ENCODE measurements at regions not wholly inside any gene's neighbourhood (a gene's known extent, or its start where the extent isn't known, plus 50 kb on each side); places are given as distances from the start of the nearest gene placed in this dataset.

DNA sequence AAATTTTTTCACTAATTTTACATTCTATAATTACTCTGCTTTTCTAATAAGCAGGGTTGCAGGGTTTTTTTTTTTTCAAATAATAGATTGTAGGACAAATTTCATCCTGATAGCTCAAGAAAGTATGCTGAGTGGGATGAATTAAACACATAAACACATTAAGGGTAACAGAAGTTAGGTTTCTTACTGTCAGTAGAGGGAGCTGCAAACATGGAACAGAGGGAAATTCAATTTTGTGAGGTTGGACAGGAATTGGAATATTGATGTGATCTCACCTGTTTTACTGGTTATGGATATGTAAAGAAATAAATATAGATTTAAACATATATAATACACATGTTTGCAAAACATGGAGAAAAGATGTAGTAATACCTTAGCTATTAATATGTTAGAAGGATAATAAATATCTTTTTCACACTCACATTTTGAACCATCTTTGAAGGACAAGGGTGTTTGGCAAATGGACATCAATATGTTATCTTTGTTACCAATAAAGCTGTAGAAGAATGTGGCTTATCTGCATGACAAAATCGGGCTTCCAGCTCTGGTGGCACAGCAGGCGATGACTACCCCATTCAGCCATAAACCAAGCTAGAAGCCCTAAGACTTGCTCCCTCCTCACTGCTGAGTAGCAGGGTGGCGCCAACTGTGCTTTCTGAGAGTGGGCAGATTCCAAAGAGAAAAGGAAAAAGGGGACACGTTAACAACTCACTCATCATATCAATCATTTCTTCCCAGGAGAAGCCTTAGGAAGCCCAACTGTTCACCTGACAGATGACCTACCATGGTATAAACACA lies 1257.4 kb downstream of the GATA3 start:
- TF ChIP-seq, protein P1, sequence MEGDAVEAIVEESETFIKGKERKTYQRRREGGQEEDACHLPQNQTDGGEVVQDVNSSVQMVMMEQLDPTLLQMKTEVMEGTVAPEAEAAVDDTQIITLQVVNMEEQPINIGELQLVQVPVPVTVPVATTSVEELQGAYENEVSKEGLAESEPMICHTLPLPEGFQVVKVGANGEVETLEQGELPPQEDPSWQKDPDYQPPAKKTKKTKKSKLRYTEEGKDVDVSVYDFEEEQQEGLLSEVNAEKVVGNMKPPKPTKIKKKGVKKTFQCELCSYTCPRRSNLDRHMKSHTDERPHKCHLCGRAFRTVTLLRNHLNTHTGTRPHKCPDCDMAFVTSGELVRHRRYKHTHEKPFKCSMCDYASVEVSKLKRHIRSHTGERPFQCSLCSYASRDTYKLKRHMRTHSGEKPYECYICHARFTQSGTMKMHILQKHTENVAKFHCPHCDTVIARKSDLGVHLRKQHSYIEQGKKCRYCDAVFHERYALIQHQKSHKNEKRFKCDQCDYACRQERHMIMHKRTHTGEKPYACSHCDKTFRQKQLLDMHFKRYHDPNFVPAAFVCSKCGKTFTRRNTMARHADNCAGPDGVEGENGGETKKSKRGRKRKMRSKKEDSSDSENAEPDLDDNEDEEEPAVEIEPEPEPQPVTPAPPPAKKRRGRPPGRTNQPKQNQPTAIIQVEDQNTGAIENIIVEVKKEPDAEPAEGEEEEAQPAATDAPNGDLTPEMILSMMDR (IDR thresholded peaks at IDR 0.05; ENCODE audit: low read depth, low read length, poor library complexity, severe bottlenecking), result no peak
- no peak for TF ChIP-seq EZH2phosphoT487 (IDR thresholded peaks at IDR 0.05; ENCODE audit: borderline replicate concordance, low read length)

All from DOHH2 (cell line).